ENCODE measurements at regions not wholly inside any gene's neighbourhood (a gene's known extent, or its start where the extent isn't known, plus 50 kb on each side); places are given as distances from the start of the nearest gene placed in this dataset.

DNA sequence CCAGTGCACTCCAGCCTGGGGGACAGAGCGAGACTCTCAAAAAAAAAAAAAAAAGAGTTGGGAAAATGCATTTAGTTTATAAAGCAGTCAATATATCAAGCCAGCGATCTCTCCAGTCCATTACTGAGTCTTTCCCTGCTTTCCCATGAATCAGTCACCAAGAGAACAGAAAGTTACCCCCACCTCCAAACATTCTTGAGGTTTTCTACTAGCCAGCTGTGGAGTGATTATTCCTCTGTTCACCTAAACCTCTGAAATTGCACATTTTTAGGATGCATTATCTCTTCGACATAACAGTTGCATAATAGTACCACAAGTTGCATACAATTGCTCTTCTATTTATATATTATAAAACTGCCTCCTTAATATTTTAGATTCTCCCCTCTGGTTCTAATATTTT, 134.8 kb upstream of the DIO3 start:
- TF ChIP-seq POLR2A (IDR thresholded peaks at IDR 0.05) (no peak), POLR2AphosphoS5 (IDR thresholded peaks at IDR 0.05) (no peak)
- TF ChIP-seq, protein P1, sequence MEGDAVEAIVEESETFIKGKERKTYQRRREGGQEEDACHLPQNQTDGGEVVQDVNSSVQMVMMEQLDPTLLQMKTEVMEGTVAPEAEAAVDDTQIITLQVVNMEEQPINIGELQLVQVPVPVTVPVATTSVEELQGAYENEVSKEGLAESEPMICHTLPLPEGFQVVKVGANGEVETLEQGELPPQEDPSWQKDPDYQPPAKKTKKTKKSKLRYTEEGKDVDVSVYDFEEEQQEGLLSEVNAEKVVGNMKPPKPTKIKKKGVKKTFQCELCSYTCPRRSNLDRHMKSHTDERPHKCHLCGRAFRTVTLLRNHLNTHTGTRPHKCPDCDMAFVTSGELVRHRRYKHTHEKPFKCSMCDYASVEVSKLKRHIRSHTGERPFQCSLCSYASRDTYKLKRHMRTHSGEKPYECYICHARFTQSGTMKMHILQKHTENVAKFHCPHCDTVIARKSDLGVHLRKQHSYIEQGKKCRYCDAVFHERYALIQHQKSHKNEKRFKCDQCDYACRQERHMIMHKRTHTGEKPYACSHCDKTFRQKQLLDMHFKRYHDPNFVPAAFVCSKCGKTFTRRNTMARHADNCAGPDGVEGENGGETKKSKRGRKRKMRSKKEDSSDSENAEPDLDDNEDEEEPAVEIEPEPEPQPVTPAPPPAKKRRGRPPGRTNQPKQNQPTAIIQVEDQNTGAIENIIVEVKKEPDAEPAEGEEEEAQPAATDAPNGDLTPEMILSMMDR (IDR thresholded peaks at IDR 0.05) = no peak
- H3K4me3 ChIP-seq = no peak overlapping the region
- WGBS = 92% methylated on average over 3 of the region's 3 CpGs

DNA sequence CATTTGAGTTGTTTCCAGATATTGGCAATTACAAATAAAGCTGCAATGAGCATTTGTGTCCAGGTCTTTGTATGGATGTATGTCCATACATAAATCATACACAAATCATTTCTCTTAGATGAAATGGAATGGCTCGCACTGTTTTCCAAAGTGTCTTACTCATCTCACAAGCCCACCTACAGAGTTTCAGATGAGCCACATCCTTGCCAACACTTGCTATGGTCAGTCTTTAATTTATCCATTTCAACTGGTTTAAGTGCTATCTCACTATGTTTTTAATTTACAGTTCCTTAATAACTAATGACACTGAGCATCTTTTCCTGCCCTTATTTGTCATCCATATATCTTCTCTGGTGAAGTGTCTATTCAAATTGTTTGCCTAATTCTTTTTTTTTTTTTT, 132.9 kb upstream of the DIO3 start:
- Histone ChIP-seq H3K4me3 (no peak overlapping the region), H3K4me1 (replicated peaks) (no peaks in the 10 kb centered on the region), H3K9me3 (no peaks in the 10 kb centered on the region), H3K27me3 (replicated peaks; ENCODE audit: insufficient read depth) (no peaks in the 10 kb centered on the region), H3K27ac (no peak overlapping the region), H3K36me3 (no peaks in the 10 kb centered on the region)
- intact Hi-C loops (cut with DNase I) = no loop called here
- TF ChIP-seq POLR2A (IDR thresholded peaks at IDR 0.05) (no peak), POLR2AphosphoS5 (IDR thresholded peaks at IDR 0.05) (no peak)
- TF ChIP-seq, protein P1 (IDR thresholded peaks at IDR 0.05) = no peak
- 89% methylated on average over 1 of the region's 1 CpG for WGBS
- DNase-seq (ENCODE audit: low spot score) = no peak

More for the DNA sequence above, 134.8 kb upstream of the DIO3 start:
- Histone ChIP-seq H3K27me3 (replicated peaks; ENCODE audit: insufficient read depth) (no peaks in the 10 kb centered on the region), H3K9me3 (no peaks in the 10 kb centered on the region), H3K4me1 (replicated peaks) (no peaks in the 10 kb centered on the region), H3K27ac (no peak overlapping the region), H3K36me3 (no peaks in the 10 kb centered on the region)
- DNase-seq (ENCODE audit: low spot score) = no peak
- intact Hi-C loops (cut with DNase I) = no loop called here

DNA sequence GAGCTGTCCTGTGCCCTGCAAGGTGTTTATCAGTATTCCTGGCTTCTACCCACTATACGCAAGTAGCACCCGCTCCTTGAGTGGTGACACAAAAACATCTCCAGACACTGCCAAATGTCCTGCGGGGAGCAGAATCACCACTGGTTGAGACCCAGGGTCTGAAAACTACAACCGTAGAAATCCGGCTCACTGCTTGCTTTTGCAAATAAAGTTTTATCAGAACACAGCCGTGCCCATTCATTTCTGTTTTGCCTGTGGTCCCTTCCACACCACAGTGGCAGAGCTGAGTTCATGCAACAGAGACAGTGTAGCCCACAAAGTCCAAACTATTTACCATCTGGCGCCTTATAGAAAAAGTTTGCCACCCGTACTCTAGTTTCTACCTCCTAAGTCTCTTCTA, 125.7 kb upstream of the DIO3 start:
- no peaks in the 10 kb centered on the region for H3K9me3 ChIP-seq
- no peaks in the 10 kb centered on the region for H3K36me3 ChIP-seq
- WGBS = 95% methylated on average over 8 of the region's 8 CpGs
- TF ChIP-seq, protein P1 (IDR thresholded peaks at IDR 0.05) = no peak
- no peak for TF ChIP-seq POLR2AphosphoS5 (IDR thresholded peaks at IDR 0.05)
- no peak for TF ChIP-seq POLR2A (IDR thresholded peaks at IDR 0.05)
- H3K4me1 ChIP-seq (replicated peaks) = no peaks in the 10 kb centered on the region
- no peak overlapping the region for H3K4me3 ChIP-seq
- no peak overlapping the region for H3K27ac ChIP-seq
- no peaks in the 10 kb centered on the region for H3K27me3 ChIP-seq (replicated peaks; ENCODE audit: insufficient read depth)
- no peak for DNase-seq (ENCODE audit: low spot score)
- intact Hi-C loops (cut with DNase I) = no loop called here

DNA sequence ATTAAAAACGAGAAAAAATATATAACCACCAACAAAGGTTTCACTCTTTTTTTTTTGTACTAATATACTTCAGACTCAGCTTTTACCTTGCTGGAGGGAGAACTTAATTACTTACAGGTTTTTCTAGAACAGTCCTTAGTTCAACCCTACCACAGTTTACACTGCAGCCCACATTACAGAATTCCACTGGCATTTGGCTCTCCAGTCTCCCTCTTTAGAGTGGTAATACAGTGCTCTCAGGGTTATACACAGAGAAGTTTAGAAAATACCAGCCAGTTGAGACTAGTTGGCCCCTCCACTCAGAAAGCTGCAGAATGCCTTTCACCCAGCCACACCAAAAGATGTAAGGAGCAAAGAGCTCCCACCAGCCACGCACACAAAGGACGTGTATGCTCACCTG, 122.3 kb upstream of the DIO3 start:
- intact Hi-C loops (cut with DNase I) = no loop called here
- no peaks in the 10 kb centered on the region for H3K9me3 ChIP-seq
- H3K27ac ChIP-seq = no peak overlapping the region
- no peak overlapping the region for H3K4me3 ChIP-seq
- H3K4me1 ChIP-seq (replicated peaks) = no peaks in the 10 kb centered on the region
- WGBS = 57% methylated on average over 3 of the region's 3 CpGs
- H3K36me3 ChIP-seq = no peaks in the 10 kb centered on the region
- DNase-seq (ENCODE audit: low spot score) = no peak
- H3K27me3 ChIP-seq (replicated peaks; ENCODE audit: insufficient read depth) = no peaks in the 10 kb centered on the region
- TF ChIP-seq POLR2A (IDR thresholded peaks at IDR 0.05) = no peak
- TF ChIP-seq POLR2AphosphoS5 (IDR thresholded peaks at IDR 0.05) = no peak
- TF ChIP-seq, protein P1 (IDR thresholded peaks at IDR 0.05) = no peak

DNA sequence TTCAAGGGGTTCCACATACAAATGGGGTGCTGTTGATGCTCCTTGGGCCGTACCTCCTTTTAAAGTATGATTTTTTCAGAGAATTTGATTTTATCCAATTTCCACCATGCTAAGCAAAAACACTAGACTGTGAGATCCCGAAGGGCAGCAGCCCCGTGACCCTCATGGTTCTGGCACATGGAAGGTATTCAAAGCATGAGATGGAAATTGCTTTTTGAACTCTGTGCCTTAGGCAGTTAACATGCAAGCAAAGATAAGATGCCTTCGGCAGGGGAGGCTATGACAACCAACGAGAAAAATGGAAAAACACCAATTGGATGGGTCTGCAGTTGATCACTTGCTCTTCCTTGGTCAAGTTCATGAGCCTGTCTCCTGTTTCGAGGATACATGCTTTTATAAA, 120.8 kb upstream of the DIO3 start:
- TF ChIP-seq, protein P1 (IDR thresholded peaks at IDR 0.05) = no peak
- TF ChIP-seq POLR2AphosphoS5 (IDR thresholded peaks at IDR 0.05) (no peak), POLR2A (IDR thresholded peaks at IDR 0.05) (no peak)
- no peaks in the 10 kb centered on the region for H3K36me3 ChIP-seq
- WGBS = 82% methylated on average over 6 of the region's 6 CpGs

More for the DNA sequence above, 120.8 kb upstream of the DIO3 start:
- Histone ChIP-seq H3K9me3 (no peaks in the 10 kb centered on the region), H3K27ac (no peak overlapping the region), H3K4me3 (no peak overlapping the region), H3K27me3 (replicated peaks; ENCODE audit: insufficient read depth) (no peaks in the 10 kb centered on the region), H3K4me1 (replicated peaks) (no peaks in the 10 kb centered on the region)
- intact Hi-C loops (cut with DNase I) = no loop called here
- no peak for DNase-seq (ENCODE audit: low spot score)

Measured in prostate gland (tissue), 2 donors.